Suprapubic skin (tissue), 3 donors: ENCODE measurements at regions not wholly inside any gene's neighbourhood (a gene's known extent, or its start where the extent isn't known, plus 50 kb on each side); places are given as distances from the start of the nearest gene placed in this dataset.
"Not testable (repeated sequence)": the region's sequence is repeated elsewhere in the genome, so short reads cannot be mapped to it uniquely, and the experiment has no call there.

Experiments
- CTCF ChIP-seq, 2 donors: fragments of 200-600 bp in 1 of 2; fragments of 450-650 bp in 1 of 2; sonication (generic) in 1 of 2; IDR thresholded peaks; one replicate each; pipeline ENCODE4 v1.5.1; 2016 to 2019; ENCODE audit warnings: antibody characterized with exemption in 2 of 2, mild to moderate bottlenecking in 1 of 2, moderate library complexity in 1 of 2
- POLR2A ChIP-seq, 2 donors: fragments of 450-650 bp; IDR thresholded peaks; one replicate each; pipeline ENCODE4 v1.6.1; 2017; ENCODE audit warnings: antibody characterized with exemption in 2 of 2, mild to moderate bottlenecking in 2 of 2, moderate library complexity in 2 of 2

GRCh38 chr15:38774076-38774475, 209.5 kb upstream of the RASGRP1 start:
- not testable (repeated sequence) for TF ChIP-seq POLR2A, CTCF (IDR thresholded peaks at IDR 0.05)
